AG10803 (cell line): ENCODE measurements at regions not wholly inside any gene's neighbourhood (a gene's known extent, or its start where the extent isn't known, plus 50 kb on each side); places are given as distances from the start of the nearest gene placed in this dataset.
"Not testable (repeated sequence)": the region's sequence is repeated elsewhere in the genome, so short reads cannot be mapped to it uniquely, and the experiment has no call there.

ENCODE experiments used
- DNase-seq: peaks from one replicate; pipeline ENCODE4 v3.0.0; 2010; ENCODE audit warnings: low read depth
- H3K4me3 ChIP-seq: 2 replicates; pipeline ENCODE4 v1.5.1; 2011; ENCODE audit warnings: mild to moderate bottlenecking, low read length, control low read depth
- TF ChIP-seq, protein P1 (sequence below): conservative IDR thresholded peaks from 2 replicates; pipeline ENCODE4 v1.5.1; 2011; ENCODE audit warnings: mild to moderate bottlenecking, low read length, control low read depth, inconsistent platforms

DNA sequence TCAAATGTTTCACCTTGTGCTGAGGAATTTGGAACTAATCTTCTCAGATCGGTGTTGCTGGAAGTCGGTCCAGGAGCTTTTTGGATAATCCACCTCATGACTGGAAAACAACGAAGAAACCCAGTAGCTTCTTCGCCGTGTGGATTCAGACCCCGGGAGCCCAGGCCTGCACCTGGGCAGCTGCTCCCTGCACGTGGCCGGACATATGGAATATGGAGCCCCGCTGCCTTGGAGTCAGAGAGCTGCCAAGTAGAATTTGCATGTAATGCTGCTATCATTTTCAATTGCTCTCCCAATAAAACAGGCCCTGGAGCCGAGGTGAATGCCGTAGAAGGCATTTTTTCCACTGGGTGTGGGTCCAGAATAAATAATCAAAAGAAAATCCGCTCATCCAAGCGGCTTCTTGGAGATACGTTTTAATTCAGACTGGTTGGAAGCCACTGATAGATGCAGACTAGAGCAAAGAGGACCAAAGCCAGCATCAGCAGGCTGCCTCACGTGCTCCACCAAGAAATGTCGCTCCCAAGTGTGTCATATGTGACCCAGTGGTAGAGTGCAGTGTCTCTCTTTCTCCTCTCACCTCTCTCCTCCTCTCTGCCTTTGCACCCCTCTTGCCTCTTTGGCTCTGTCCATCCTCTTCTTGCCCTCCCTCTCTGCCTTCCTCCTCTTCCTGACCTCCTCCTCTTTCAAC lies 115.3 kb downstream of the ZNF664 start:
- no peak overlapping the region for H3K4me3 ChIP-seq
- no peak for DNase-seq
- TF ChIP-seq, protein P1, sequence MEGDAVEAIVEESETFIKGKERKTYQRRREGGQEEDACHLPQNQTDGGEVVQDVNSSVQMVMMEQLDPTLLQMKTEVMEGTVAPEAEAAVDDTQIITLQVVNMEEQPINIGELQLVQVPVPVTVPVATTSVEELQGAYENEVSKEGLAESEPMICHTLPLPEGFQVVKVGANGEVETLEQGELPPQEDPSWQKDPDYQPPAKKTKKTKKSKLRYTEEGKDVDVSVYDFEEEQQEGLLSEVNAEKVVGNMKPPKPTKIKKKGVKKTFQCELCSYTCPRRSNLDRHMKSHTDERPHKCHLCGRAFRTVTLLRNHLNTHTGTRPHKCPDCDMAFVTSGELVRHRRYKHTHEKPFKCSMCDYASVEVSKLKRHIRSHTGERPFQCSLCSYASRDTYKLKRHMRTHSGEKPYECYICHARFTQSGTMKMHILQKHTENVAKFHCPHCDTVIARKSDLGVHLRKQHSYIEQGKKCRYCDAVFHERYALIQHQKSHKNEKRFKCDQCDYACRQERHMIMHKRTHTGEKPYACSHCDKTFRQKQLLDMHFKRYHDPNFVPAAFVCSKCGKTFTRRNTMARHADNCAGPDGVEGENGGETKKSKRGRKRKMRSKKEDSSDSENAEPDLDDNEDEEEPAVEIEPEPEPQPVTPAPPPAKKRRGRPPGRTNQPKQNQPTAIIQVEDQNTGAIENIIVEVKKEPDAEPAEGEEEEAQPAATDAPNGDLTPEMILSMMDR: no peak

DNA sequence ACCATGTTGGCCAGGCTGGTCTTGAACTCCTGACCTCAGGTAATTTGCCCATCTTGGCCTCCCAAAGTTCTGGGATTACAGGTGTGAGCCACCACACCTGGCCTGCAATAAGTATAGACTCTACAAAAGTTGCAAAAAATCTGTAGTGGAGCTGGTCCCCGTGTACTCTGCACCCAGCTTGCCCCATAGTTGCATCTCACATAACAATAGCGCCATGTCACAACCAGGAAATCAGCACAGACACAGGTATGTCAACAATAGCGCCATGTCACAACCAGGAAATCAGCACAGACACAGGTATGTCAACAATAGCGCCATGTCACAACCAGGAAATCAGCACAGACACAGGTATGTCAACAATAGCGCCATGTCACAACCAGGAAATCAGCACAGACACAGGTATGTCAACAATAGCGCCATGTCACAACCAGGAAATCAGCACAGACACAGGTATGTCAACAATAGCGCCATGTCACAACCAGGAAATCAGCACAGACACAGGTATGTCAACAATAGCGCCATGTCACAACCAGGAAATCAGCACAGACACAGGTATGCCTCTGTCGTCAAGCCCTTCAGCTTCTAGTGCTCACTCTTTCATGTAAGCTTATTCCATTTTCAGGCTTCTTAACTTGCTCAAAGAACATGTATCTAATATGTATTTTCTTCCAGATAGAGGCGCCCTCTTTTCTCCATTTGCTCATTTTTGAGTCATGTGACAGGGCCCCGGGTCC lies 116.3 kb downstream of the ZNF664 start:
- H3K4me3 ChIP-seq, DNase-seq: not testable (repeated sequence)

DNA sequence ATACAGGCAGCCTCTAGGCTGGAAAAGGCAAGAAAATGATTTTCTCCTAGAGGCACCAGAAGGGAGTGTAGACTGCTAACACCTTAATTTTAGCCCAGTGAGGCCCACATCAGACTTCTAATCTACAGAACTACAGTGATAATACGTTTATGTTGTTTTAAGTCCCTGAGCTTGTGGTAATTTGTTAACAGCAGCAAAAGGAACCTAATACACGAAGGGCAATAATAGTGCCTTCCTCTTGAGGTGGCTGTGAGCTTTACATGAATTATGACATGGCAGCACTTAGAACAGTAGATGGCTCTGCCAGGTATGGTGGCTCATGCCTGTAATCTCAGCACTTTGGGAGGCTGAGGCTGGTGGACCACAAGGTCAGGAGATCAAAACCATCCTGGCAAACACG lies 118.8 kb downstream of the ZNF664 start:
- DNase-seq: no peak
- H3K4me3 ChIP-seq: no peak overlapping the region
- TF ChIP-seq, protein P1: no peak

DNA sequence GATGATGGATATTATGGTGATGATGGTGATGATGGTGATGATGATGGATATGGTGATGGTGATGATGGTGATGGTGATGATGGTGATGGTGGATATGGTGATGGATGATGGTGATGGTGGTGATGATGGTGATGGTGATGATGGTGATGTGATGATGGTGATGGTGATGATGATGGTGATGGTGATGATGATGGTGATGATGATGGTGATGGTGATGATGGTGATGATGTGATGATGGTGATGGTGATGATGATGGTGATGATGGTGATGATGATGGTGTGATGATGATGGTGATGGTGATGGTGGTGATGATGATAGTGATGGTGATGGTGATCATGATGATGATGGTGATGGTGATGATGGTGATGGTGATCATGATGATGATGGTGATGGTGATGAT lies 119.5 kb downstream of the ZNF664 start:
- DNase-seq, H3K4me3 ChIP-seq: not testable (repeated sequence)

DNA sequence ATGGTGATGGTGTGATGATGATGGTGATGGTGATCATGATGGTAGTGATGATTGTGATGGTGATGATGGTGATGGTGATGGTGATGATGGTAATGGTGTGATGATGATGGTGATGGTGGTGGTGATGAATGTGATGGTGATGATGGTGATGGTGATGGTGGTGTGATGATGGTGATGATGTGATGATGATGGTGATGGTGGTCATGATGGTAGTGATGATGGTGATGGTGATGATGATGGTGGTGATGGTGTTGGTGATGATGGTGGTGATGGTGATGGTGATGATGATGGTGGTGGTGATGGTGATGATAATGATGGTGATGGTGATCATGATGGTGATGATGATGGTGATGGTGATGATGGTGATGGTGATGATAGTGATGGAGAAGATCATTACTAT lies 120.3 kb downstream of the ZNF664 start:
- no peak overlapping the region for H3K4me3 ChIP-seq
- DNase-seq: no peak
- TF ChIP-seq, protein P1: no peak

DNA sequence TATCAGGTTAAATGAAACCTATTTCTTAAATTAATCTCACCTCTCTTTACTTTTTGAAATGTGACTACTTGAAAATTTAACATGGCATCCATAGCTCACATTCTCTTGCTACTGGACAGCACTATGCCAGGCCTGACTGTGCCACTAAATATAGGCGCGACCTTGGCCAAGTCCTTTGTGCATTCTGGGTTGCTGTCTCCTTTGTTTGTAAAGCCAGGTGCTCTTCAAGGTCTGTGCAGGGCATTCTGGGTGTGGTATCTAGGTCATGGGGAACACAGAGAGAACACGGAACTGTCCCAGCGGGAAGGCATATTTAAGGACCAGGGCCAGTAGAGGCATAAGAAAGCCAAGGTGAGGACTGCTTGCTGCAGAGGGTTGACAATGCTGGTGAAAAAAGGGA lies 121.2 kb downstream of the ZNF664 start:
- TF ChIP-seq, protein P1: no peak
- DNase-seq: no peak
- H3K4me3 ChIP-seq: no peak overlapping the region

DNA sequence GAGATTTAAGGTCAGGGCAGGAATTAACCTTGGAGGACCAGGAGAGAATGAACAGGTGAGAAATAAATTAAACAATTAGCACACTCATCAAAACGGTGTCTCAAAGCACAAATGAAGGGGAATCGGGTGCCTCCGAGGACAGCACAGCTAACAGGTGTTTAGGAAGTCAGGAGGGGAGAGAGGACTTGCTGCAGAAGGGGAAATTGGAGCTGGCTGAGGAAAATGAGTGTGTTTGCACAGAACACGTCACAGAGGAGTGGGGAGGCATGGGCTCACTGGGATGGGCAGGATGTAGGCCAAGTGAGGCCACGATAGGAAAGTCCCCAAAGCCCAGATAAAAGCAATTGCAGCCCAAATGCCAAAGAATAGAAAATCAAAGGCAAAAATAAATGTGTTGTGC lies 121.7 kb downstream of the ZNF664 start:
- no peak for DNase-seq
- no peak overlapping the region for H3K4me3 ChIP-seq
- TF ChIP-seq, protein P1: no peak

DNA sequence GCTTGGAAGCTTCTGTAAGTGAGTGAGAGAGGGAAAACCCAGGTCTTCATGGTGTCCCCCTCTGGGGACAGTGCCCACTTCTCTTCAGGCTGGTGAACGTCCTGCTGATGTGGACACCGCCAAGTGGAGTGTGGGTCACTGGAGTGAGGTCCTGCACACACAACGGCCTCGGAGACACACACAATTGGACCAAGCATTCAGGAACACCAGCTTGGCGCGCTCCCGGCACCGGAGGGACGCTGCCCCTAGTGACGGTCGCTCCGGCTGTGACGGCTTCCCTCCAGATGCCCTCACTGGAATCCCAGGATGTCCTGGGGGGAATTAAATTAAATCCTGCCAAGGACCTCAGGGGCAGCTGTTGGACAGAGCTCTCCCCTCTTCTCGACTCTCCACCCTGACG lies 123.1 kb downstream of the ZNF664 start:
- TF ChIP-seq, protein P1: no peak
- no peak for DNase-seq
- no peak overlapping the region for H3K4me3 ChIP-seq
